Ammon's horn (tissue), 1 donor: ENCODE measurements at regions not wholly inside any gene's neighbourhood (a gene's known extent, or its start where the extent isn't known, plus 50 kb on each side); places are given as distances from the start of the nearest gene placed in this dataset.
A peak's percentile ranks its signal among the peaks of the same experiment; 100 is the strongest.
"Not testable (repeated sequence)": the region's sequence is repeated elsewhere in the genome, so short reads cannot be mapped to it uniquely, and the experiment has no call there.

Experiments used
- DNase-seq: peaks from one replicate; pipeline ENCODE4 v3.0.0-alpha.2; 2016; ENCODE audit warnings: low spot score

GRCh38 chr6:4256969-4257368 is 121.6 kb upstream of the ECI2 start:
- no peak for DNase-seq

- DNase-seq, result peak; percentile 9
Observed at GRCh38 chr6:4253604-4254231, 118.3 kb upstream of the ECI2 start.

- DNase-seq, result not testable (repeated sequence)
Observed at GRCh38 chr6:4252445-4252844, 117.1 kb upstream of the ECI2 start.

- DNase-seq, result no peak
Observed at GRCh38 chr6:4250645-4251044, 115.3 kb upstream of the ECI2 start.

GRCh38 chr6:4243832-4244231 is 108.5 kb upstream of the ECI2 start:
- not testable (repeated sequence) for DNase-seq

GRCh38 chr6:4243237-4243636 is 107.9 kb upstream of the ECI2 start:
- no peak for DNase-seq

- DNase-seq, result no peak
Observed at GRCh38 chr6:4242601-4243000, 107.2 kb upstream of the ECI2 start.

- no peak for DNase-seq
Observed at GRCh38 chr6:4240148-4240547, 104.8 kb upstream of the ECI2 start.

- DNase-seq, result no peak
Observed at GRCh38 chr6:4225161-4225872, 89.9 kb upstream of the ECI2 start.

GRCh38 chr6:4224067-4224978 is 88.9 kb upstream of the ECI2 start:
- peak; percentile 4 for DNase-seq

- no peak for DNase-seq
Observed at GRCh38 chr6:4220558-4220957, 85.2 kb upstream of the ECI2 start.

- DNase-seq, result not testable (repeated sequence)
Observed at GRCh38 chr6:4218619-4219317, 83.4 kb upstream of the ECI2 start.

- DNase-seq, result no peak
Observed at GRCh38 chr6:4212588-4212987, 77.2 kb upstream of the ECI2 start.

- DNase-seq, result peak; percentile 62
Observed at GRCh38 chr6:4210629-4211419, 75.4 kb upstream of the ECI2 start.

- DNase-seq, result no peak
Observed at GRCh38 chr6:4209196-4209595, 73.8 kb upstream of the ECI2 start.

GRCh38 chr6:4208158-4208557 is 72.8 kb upstream of the ECI2 start:
- DNase-seq, result no peak

- DNase-seq, result not testable (repeated sequence)
Observed at GRCh38 chr6:4203642-4204417, 68.5 kb upstream of the ECI2 start.

GRCh38 chr6:4192627-4193026 is 57.3 kb upstream of the ECI2 start:
- DNase-seq, result no peak

- DNase-seq, result no peak
Observed at GRCh38 chr6:4192173-4192572, 56.8 kb upstream of the ECI2 start.

GRCh38 chr6:4191271-4191721 is 55.9 kb upstream of the ECI2 start:
- DNase-seq, result no peak
